Esophagus muscularis mucosa (tissue), 4 donors: ENCODE measurements at regions not wholly inside any gene's neighbourhood (a gene's known extent, or its start where the extent isn't known, plus 50 kb on each side); places are given as distances from the start of the nearest gene placed in this dataset.
"Not testable (repeated sequence)": the region's sequence is repeated elsewhere in the genome, so short reads cannot be mapped to it uniquely, and the experiment has no call there.

Experiments
- DNase-seq: peaks from one replicate; pipeline ENCODE4 v3.0.0-alpha.2; 2017; ENCODE audit errors: extremely low spot score
- H3K27ac ChIP-seq, 4 donors: fragments of 200-600 bp; sonication (generic); replicated peaks in 1 of 4; 1 replicate in 3 of 4; 2 replicates in 1 of 4; pipeline ENCODE4 v1.5.1; 2016 to 2019; ENCODE audit warnings: mild to moderate bottlenecking in 1 of 4
- H3K27me3 ChIP-seq, 4 donors: fragments of 200-600 bp; sonication (generic); one replicate each; pipeline versions ENCODE4 v1.5.1 to v1.6.0; 2016 to 2019
- H3K36me3 ChIP-seq, 4 donors: fragments of 200-600 bp; sonication (generic); one replicate each; pipeline ENCODE4 v1.5.1; 2016 to 2019
- H3K4me1 ChIP-seq, 4 donors: fragments of 200-600 bp; sonication (generic); one replicate each; pipeline ENCODE4 v1.5.1; 2016 to 2019
- H3K4me3 ChIP-seq, 4 donors: fragments of 200-600 bp; sonication (generic); 1 replicate in 2 of 4; 2 replicates in 2 of 4; pipeline ENCODE4 v1.5.1; 2016 to 2019; ENCODE audit warnings: mild to moderate bottlenecking in 4 of 4, moderate library complexity in 1 of 4
- H3K9me3 ChIP-seq, 4 donors: fragments of 200-600 bp; sonication (generic); 1 replicate in 3 of 4; 2 replicates in 1 of 4; pipeline ENCODE4 v1.5.1; 2016 to 2019
- CTCF ChIP-seq, 3 experiments: fragments of 200-600 bp in 2 of 3; fragments of 450-650 bp in 1 of 3; sonication (generic) in 2 of 3; IDR thresholded peaks; one replicate each; pipeline ENCODE4 v1.5.1; 2017 to 2019; ENCODE audit warnings: antibody characterized with exemption in 3 of 3, mild to moderate bottlenecking in 2 of 3, moderate library complexity in 1 of 3
- EP300 ChIP-seq: sonication (generic); formaldehyde crosslinking; IDR thresholded peaks from one replicate; pipeline ENCODE4 v1.6.1; 2017; ENCODE audit warnings: antibody characterized with exemption
- POLR2A ChIP-seq: fragments of 450-650 bp; IDR thresholded peaks from one replicate; pipeline ENCODE4 v1.6.1; 2017; ENCODE audit warnings: antibody characterized with exemption, moderate library complexity, mild to moderate bottlenecking, low read depth
- POLR2AphosphoS5 ChIP-seq, 2 donors: sonication (generic); formaldehyde crosslinking; IDR thresholded peaks; one replicate each; pipeline ENCODE4 v1.6.1; 2017; ENCODE audit warnings: antibody characterized with exemption in 2 of 2
- WGBS: methylation state at CpG from one replicate; pipeline ENCODE4 v1.1.5; 2018; 5-methylcytosine and 5-hydroxymethylcytosine counted together
- intact Hi-C: fragments of 100-400 bp; cut with DNase I; formaldehyde crosslinking; loops from one replicate; pipeline ENCODE4 v1.15.1; 2023

- WGBS: 85% methylated on average over 2 of the region's 2 CpGs
- no peaks in the 10 kb centered on the region for H3K36me3 ChIP-seq
- DNase-seq: no peak
- H3K4me3 ChIP-seq: no peak overlapping the region
- H3K4me1 ChIP-seq: peaks cover 0 to 5% (median 0%) of the 10 kb centered on the region in 4 donors
- H3K27me3 ChIP-seq: no peaks in the 10 kb centered on the region
- TF ChIP-seq POLR2AphosphoS5 (IDR thresholded peaks at IDR 0.05): no peak
- TF ChIP-seq POLR2A: no peak
- TF ChIP-seq EP300: no peak
- no peaks in the 10 kb centered on the region for H3K9me3 ChIP-seq
- H3K27ac ChIP-seq: no peak overlapping the region
- intact Hi-C loops: no loop called here
Observed at GRCh38 chr4:86502081-86502480, 92.0 kb upstream of the PTPN13 start.

GRCh38 chr4:86506591-86506990, 87.5 kb upstream of the PTPN13 start:
- 56% methylated on average over 1 of the region's 1 CpG for WGBS
- Histone ChIP-seq H3K27me3 (no peaks in the 10 kb centered on the region), H3K9me3 (no peaks in the 10 kb centered on the region), H3K36me3 (no peaks in the 10 kb centered on the region), H3K4me1 (peaks cover 0 to 9% (median 4%) of the 10 kb centered on the region in 4 donors), H3K27ac (no peak overlapping the region), H3K4me3 (no peak overlapping the region)
- TF ChIP-seq CTCF (IDR thresholded peaks at IDR 0.05): no peak
- TF ChIP-seq POLR2A: no peak
- TF ChIP-seq EP300: no peak
- TF ChIP-seq POLR2AphosphoS5 (IDR thresholded peaks at IDR 0.05): no peak
- no peak for DNase-seq
- intact Hi-C loops: no loop called here

GRCh38 chr4:86508436-86508835, 85.7 kb upstream of the PTPN13 start:
- intact Hi-C loops: no loop called here
- H3K27me3 ChIP-seq: no peaks in the 10 kb centered on the region
- no peak overlapping the region for H3K27ac ChIP-seq
- no peak for TF ChIP-seq EP300
- TF ChIP-seq CTCF (IDR thresholded peaks at IDR 0.05): no peak
- TF ChIP-seq POLR2AphosphoS5 (IDR thresholded peaks at IDR 0.05): no peak
- no peak for TF ChIP-seq POLR2A
- H3K9me3 ChIP-seq: no peaks in the 10 kb centered on the region
- H3K4me3 ChIP-seq: peak overlapping the region in 2 of 4 donors; percentile 4 to 16
- WGBS: 56% methylated on average over 3 of the region's 3 CpGs
- no peak for DNase-seq
- peaks cover 0 to 9% (median 4%) of the 10 kb centered on the region in 4 donors for H3K4me1 ChIP-seq
- H3K36me3 ChIP-seq: no peaks in the 10 kb centered on the region

- Histone ChIP-seq H3K9me3 (no peaks in the 10 kb centered on the region), H3K27ac (no peak overlapping the region), H3K4me3 (no peak overlapping the region), H3K4me1 (peaks cover 0 to 9% (median 4%) of the 10 kb centered on the region in 4 donors), H3K27me3 (no peaks in the 10 kb centered on the region), H3K36me3 (no peaks in the 10 kb centered on the region)
- no peak for TF ChIP-seq POLR2AphosphoS5 (IDR thresholded peaks at IDR 0.05)
- no peak for TF ChIP-seq POLR2A
- TF ChIP-seq CTCF (IDR thresholded peaks at IDR 0.05): no peak
- TF ChIP-seq EP300: no peak
- DNase-seq: no peak
- 84% methylated on average over 2 of the region's 2 CpGs for WGBS
- intact Hi-C loops: no loop called here
Observed at GRCh38 chr4:86511590-86511989, 82.5 kb upstream of the PTPN13 start.

DNA sequence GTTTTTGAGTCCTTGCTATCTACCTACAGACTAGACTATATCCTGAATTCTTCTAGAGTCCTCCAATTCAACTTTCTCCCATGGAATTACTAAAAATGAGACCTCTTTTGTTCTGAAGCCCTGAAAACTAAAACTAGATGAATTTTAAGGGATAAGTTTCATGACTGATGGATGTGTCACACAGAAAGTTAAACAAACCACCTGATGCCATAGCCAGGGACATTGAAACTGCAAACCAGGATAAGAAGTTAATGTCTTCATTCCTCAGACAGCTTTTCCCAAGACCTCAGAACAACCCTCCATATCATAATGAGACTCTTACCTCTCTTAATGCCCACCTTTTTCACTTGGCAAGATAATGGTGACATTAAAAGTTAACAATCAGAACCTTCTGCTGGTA, 81.5 kb upstream of the PTPN13 start:
- no peak overlapping the region for H3K4me3 ChIP-seq
- peaks cover 0 to 3% (median under 1%) of the 10 kb centered on the region in 4 donors for H3K9me3 ChIP-seq
- DNase-seq: no peak
- H3K27ac ChIP-seq: no peak overlapping the region
- H3K36me3 ChIP-seq: no peaks in the 10 kb centered on the region
- TF ChIP-seq CTCF (IDR thresholded peaks at IDR 0.05) (no peak), EP300 (no peak), POLR2A (no peak), POLR2AphosphoS5 (IDR thresholded peaks at IDR 0.05) (no peak)
- intact Hi-C loops: no loop called here
- H3K4me1 ChIP-seq: peaks cover 0 to 9% (median 4%) of the 10 kb centered on the region in 4 donors
- H3K27me3 ChIP-seq: no peaks in the 10 kb centered on the region

DNA sequence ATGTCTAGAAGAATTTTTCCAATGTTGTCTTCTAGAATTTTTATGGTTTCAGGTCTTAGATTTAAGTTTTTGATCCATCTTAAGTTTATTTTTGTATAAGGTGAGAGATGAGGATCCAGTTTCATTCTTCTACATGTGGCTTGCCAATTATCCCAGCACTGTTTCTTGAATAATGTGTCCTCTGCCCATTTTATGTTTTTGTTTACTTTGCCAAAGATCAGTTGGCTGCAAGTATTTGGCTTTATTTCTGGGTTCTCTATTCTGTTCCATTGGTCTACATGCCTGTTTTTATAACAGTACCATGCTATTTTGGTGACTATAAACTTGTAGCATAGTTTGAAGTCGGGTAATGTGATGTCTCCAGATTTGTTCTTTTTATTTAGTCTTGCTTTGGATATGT, 78.2 kb upstream of the PTPN13 start:
- H3K4me1 ChIP-seq, H3K36me3 ChIP-seq, H3K27me3 ChIP-seq, intact Hi-C loops, DNase-seq, H3K4me3 ChIP-seq, H3K27ac ChIP-seq: not testable (repeated sequence)
- WGBS: 91% methylated on average over 1 of the region's 1 CpG
- peaks cover 0 to 17% (median 9%) of the 10 kb centered on the region in 4 donors for H3K9me3 ChIP-seq
